AG20443 (cell line): ENCODE measurements at regions not wholly inside any gene's neighbourhood (a gene's known extent, or its start where the extent isn't known, plus 50 kb on each side); places are given as distances from the start of the nearest gene placed in this dataset.
"Not testable (repeated sequence)": the region's sequence is repeated elsewhere in the genome, so short reads cannot be mapped to it uniquely, and the experiment has no call there.

Source experiments
- DNase-seq: peaks from one replicate; pipeline ENCODE4 v3.0.0; 2012; ENCODE audit warnings: low spot score, mixed read lengths

DNA sequence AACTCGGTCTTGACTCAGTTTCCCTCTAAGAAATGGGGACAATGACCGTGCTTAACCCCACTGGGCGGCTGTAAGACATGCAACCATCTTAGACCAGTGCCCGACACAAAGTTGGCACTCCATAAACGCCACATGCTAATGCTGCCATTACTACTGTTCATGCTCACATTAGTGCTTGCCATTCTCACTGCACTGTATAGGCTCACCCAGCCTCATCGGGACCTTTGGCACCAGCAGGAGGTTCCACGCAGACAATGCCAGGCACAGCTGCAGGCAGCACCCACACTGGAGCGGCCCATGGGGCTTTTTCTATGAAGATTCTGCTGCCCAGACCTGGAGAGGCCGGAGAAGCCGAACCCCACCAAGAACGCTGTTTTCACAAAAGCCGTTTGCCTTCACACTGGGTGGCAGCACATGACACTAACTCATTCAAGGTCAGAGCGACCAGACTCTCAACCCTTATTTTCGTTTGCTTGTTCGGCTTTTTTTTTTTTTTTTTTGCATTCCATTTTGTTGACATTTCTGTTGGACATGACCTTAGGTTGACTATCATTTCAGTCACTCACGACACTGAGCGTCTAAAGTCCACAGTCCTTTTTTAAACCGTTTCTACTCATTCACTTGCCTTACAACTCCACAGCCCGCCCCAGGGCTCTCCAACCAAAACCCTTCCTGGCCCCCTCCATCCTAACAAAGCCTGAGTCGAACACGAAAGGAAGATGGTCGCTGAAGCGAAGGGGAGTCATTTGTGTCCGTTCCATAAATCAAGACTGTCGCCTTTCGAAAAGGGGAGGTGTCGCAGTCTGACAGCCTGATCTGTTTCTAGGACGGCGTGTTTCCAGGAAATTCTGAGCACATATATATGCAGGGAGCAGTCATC is 124.4 kb upstream of the RNF32 start:
- DNase-seq = no peak

DNA sequence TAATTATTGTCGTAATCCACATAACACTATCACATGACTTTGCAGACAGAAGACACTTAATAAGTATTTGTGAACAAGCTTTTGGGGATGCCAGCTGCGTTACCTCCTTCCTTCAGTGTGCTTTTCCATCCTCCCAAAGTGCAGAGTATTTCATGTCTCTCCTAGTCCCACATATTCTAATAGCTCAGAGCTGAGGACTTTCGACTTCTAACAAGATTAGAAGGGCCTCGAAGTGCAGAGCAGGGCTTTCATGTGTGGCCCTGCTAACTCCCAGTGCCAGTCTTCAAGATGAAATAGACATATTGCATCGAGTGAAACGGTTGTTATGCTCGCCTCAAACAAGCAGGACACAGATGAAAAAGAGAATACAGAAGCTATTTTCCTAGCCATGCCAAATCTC is 125.7 kb upstream of the RNF32 start:
- DNase-seq = no peak

DNA sequence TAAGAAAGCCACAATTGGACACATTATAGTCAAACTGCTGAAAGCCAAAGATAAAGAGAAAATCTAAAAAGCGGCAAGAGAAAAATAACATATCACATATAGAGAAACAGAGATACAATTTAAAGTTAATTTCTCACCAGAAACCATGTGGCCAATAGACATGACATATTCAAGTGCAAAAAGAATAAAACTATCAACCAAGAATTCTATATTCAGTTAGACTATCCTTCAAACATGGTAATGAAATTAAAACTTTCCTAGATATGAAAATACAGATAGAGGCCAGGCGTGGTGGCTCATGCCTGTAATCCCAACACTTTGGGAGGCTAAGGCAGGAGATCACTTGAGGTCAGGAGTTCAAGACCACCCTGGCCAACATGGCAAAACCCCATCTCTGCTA is 129.1 kb upstream of the RNF32 start:
- no peak for DNase-seq

DNA sequence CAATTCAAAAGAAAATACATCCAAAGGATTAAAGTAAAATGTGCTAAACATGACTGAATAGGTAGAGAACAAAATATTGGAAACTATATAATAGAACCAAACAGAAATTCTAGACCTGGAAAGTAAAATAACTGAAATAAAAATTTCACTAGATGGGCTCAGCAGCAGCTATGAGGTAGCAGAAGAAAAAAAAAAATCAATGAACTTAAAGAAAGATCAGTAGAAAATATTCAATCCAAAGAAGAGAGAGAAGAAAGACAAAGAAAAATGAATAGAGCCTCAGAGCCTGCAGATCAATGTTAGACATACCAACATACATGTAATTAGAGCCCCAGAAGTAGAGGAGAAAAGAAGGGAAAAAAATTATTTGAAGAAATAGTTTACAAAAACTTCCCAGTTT is 129.6 kb upstream of the RNF32 start:
- DNase-seq = no peak

DNA sequence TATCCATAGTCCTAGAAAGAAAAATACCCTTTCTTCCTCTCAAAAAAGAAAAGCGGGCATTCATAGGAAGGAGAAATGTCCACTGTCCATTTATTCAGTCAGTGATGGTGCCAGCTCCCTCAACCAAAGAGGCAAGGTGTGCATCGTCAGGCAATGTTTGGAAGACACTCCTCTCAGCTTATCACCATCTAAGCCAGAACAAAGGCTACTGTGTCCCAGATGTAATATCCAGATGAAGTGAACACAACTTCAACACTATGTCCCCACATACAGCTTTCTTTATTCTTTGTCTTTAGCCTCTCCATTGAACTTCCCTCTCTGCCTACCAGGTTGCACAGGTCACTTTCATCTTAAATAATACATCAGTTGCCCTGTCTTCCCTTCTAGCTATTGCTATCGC is 131.4 kb upstream of the RNF32 start:
- DNase-seq = no peak

- no peak for DNase-seq
Observed at GRCh38 chr7:156505876-156506275, 134.7 kb upstream of the RNF32 start.

GRCh38 chr7:156504687-156505545 is 135.7 kb upstream of the RNF32 start:
- DNase-seq = no peak

- no peak for DNase-seq
Observed at GRCh38 chr7:156504006-156504405, 136.6 kb upstream of the RNF32 start.

- DNase-seq = no peak
Observed at GRCh38 chr7:156503196-156503595, 137.4 kb upstream of the RNF32 start.

- not testable (repeated sequence) for DNase-seq
Observed at GRCh38 chr7:156501815-156502214, 138.8 kb upstream of the RNF32 start.

- no peak for DNase-seq
Observed at GRCh38 chr7:156499247-156499881, 141.2 kb upstream of the RNF32 start.

DNA sequence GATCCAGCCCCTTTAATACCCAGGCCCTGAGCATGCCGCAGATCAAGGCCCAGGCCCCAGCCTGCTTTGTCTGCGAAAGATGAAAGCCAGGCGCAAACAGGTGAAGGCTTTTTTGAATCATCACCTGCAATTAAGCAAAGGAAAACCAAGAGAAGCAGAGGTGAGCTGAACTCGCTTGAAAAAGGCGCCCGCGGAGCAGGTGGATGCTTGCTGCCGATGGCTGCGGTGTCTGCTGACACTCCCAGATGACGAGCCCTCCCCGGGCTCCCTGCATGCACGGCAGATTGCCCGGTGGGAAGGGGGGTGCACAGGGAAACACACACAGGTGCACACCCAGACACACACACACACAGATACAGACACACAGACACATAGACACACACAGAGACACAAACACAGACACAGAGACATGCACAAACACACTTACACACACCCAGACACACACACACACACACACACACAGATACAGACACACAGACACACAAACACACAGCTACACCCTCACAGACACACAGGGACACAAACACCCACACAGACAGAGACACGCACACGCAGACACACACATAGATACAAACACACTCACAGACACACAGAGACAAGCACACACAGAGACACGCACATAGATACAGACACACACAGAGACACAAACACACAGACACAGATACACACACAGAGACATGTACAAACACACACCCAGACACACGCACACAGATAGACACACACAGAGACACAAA is 142.6 kb upstream of the RNF32 start:
- no peak for DNase-seq

- no peak for DNase-seq
Observed at GRCh38 chr7:156496865-156497264, 143.7 kb upstream of the RNF32 start.

GRCh38 chr7:156496363-156496769 is 144.2 kb upstream of the RNF32 start:
- DNase-seq = no peak

- DNase-seq = no peak
Observed at GRCh38 chr7:156494960-156495359, 145.6 kb upstream of the RNF32 start.

- DNase-seq = no peak
Observed at GRCh38 chr7:156493942-156494341, 146.6 kb upstream of the RNF32 start.

GRCh38 chr7:156492170-156492569 is 148.4 kb upstream of the RNF32 start:
- DNase-seq = no peak

- no peak for DNase-seq
Observed at GRCh38 chr7:156491435-156491834, 149.1 kb upstream of the RNF32 start.

- no peak for DNase-seq
Observed at GRCh38 chr7:156490021-156490800, 150.4 kb upstream of the RNF32 start.

DNA sequence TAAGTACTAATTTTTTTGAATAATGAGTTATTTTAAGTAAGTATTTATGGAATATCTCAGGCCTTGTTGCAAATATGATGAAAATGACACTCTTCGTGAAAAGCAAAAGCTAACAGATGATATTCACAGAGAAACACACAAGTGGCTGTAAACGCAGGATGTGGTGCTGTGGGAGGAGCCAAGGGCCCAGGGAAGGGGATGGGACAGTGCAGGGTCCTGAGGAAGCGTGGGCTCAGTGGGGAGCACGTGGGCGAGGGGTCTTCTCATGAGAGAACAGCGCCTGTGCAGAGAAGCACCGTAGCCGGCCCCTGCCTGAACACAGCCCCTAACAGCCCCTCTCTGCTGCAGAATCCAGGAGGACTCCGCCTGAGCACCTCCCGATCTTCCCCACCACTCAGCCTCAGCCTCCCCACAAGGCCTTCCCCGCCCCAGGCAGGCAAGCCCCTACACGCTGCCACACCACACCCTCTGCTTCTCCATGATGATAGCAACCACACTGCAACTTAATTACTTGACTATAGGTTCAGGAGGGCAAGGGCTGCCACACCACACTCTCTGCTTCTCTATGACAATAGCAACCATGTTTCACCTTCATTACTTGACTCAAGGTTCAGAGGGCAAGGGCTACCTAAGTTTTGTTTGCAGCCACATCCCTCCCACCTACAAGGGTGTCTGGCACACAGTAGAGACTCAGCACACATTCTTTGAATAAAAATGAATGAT is 152.6 kb upstream of the RNF32 start:
- DNase-seq = no peak
